HL-60 (cell line): ENCODE measurements at regions not wholly inside any gene's neighbourhood (a gene's known extent, or its start where the extent isn't known, plus 50 kb on each side); places are given as distances from the start of the nearest gene placed in this dataset.
"Not testable (repeated sequence)": the region's sequence is repeated elsewhere in the genome, so short reads cannot be mapped to it uniquely, and the experiment has no call there.

ENCODE experiments used
- DNase-seq, 2 experiments: peaks; one replicate each; pipeline ENCODE4 v3.0.0-alpha.2; 2010 to 2020; ENCODE audit warnings: low read depth in 1 of 2, low spot score in 1 of 2
- H3K27ac ChIP-seq: fragments of 250-450 bp; sonication (Bioruptor Pico); replicated peaks from 2 replicates; pipeline ENCODE4 v1.5.1; 2020; ENCODE audit warnings: mild to moderate bottlenecking, moderate library complexity
- H3K27me3 ChIP-seq: fragments of 250-450 bp; sonication (Bioruptor Pico); 2 replicates; pipeline ENCODE4 v1.5.1; 2021; ENCODE audit warnings: mild to moderate bottlenecking, moderate library complexity; ENCODE audit not compliant: insufficient read depth, poor library complexity, severe bottlenecking
- H3K4me3 ChIP-seq: replicated peaks from 2 replicates; pipeline ENCODE4 v1.5.1; 2011; ENCODE audit warnings: mild to moderate bottlenecking, control low read depth, low read length; ENCODE audit not compliant: insufficient read depth
- CTCF ChIP-seq: IDR thresholded peaks from one replicate; pipeline ENCODE4 v1.5.1; 2011; ENCODE audit warnings: low read length, control low read depth, inconsistent platforms; ENCODE audit not compliant: insufficient read depth
- GABPA ChIP-seq: IDR thresholded peaks from 2 replicates; pipeline ENCODE4 v1.6.1; 2012; ENCODE audit warnings: low read depth
- POLR2AphosphoS5 ChIP-seq: IDR thresholded peaks from 2 replicates; pipeline ENCODE4 v1.6.1; 2012; ENCODE audit warnings: low read depth
- REST ChIP-seq: IDR thresholded peaks from 2 replicates; pipeline ENCODE4 v1.6.1; 2012; ENCODE audit warnings: low read depth; ENCODE audit not compliant: insufficient replicate concordance
- SPI1 ChIP-seq: IDR thresholded peaks from 2 replicates; pipeline ENCODE4 v1.6.1; 2012; ENCODE audit warnings: low read depth, mild to moderate bottlenecking, borderline replicate concordance

GRCh38 chr6:145279993-145280392 is 455.3 kb downstream of the EPM2A start:
- no peak for DNase-seq
- Histone ChIP-seq H3K4me3 (no peak overlapping the region), H3K27me3 (no peaks in the 10 kb centered on the region), H3K27ac (no peak overlapping the region)
- TF ChIP-seq POLR2AphosphoS5 (no peak), SPI1 (no peak), REST (no peak), CTCF (no peak), GABPA (no peak)

GRCh38 chr6:145283209-145283608 is 452.1 kb downstream of the EPM2A start:
- H3K4me3 ChIP-seq, H3K27ac ChIP-seq, DNase-seq, H3K27me3 ChIP-seq: not testable (repeated sequence)

- Histone ChIP-seq H3K27me3 (no peaks in the 10 kb centered on the region), H3K4me3 (no peak overlapping the region), H3K27ac (no peak overlapping the region)
- TF ChIP-seq GABPA (no peak), CTCF (no peak), POLR2AphosphoS5 (no peak), SPI1 (no peak), REST (no peak)
- no peak for DNase-seq
Observed at GRCh38 chr6:145283856-145284255, 451.5 kb downstream of the EPM2A start.

GRCh38 chr6:145286916-145287315 is 448.4 kb downstream of the EPM2A start:
- Histone ChIP-seq H3K27ac (no peak overlapping the region), H3K27me3 (no peaks in the 10 kb centered on the region), H3K4me3 (no peak overlapping the region)
- TF ChIP-seq GABPA (no peak), REST (no peak), POLR2AphosphoS5 (no peak), CTCF (no peak)
- no peak for DNase-seq
